SK-N-SH (cell line): ENCODE measurements at regions not wholly inside any gene's neighbourhood (a gene's known extent, or its start where the extent isn't known, plus 50 kb on each side); places are given as distances from the start of the nearest gene placed in this dataset.
"Not testable (repeated sequence)": the region's sequence is repeated elsewhere in the genome, so short reads cannot be mapped to it uniquely, and the experiment has no call there.

Experiments used
- CTCF ChIA-PET: fragments of 300-600, 350-600 bp; formaldehyde crosslinking; extraction: SDS; loops from one replicate; lab custom pipeline; 2021; lab: Yijun Ruan, JAX
- POLR2A ChIA-PET: fragments of 350-600 bp; sonication (Branson Sonifier 250); formaldehyde crosslinking; extraction: SDS; loops from one replicate; lab custom pipeline; 2020; ENCODE audit warnings: antibody characterized with exemption, inconsistent platforms; lab: Yijun Ruan, JAX
- DNase-seq: peaks from one replicate; pipeline ENCODE4 v3.0.0; 2012
- H2AFZ ChIP-seq: fragments of 200-600 bp; sonication (generic); 2 replicates; pipeline ENCODE4 v1.8.1; 2016; ENCODE audit warnings: antibody characterized with exemption, mild to moderate bottlenecking, low read depth
- H3F3A ChIP-seq: fragments of 200-600 bp; sonication (generic); replicated peaks from 2 replicates; pipeline ENCODE3; 2016; ENCODE audit warnings: antibody characterized with exemption, mild to moderate bottlenecking; ENCODE audit not compliant: insufficient read depth
- H3K27ac ChIP-seq, 2 experiments: fragments of 200-500 bp in 1 of 2; fragments of 200-600 bp in 1 of 2; sonication (Bioruptor generic) in 1 of 2; sonication (generic), shearing (Covaris generic) in 1 of 2; 2 replicates each; pipeline versions ENCODE4 v1.5.1 to v1.6.1; 2014 to 2016; ENCODE audit warnings: low read depth in 2 of 2, inconsistent platforms in 1 of 2, low read length in 1 of 2, mild to moderate bottlenecking in 1 of 2, mixed read lengths in 1 of 2
- H3K27me3 ChIP-seq: fragments of 200-600 bp; sonication (generic), shearing (Covaris generic); 2 replicates; pipeline ENCODE4 v1.6.1; 2016; ENCODE audit warnings: mixed run types; ENCODE audit not compliant: insufficient read depth
- H3K36me3 ChIP-seq, 2 experiments: fragments of 200-500 bp in 1 of 2; fragments of 200-600 bp in 1 of 2; sonication (Bioruptor generic) in 1 of 2; sonication (generic) in 1 of 2; replicated peaks in 1 of 2; 2 replicates each; pipeline versions ENCODE3 to v1.5.1; 2014 to 2016; ENCODE audit warnings: low read length in 1 of 2, mild to moderate bottlenecking in 1 of 2; ENCODE audit not compliant: insufficient read depth in 2 of 2, control insufficient read depth in 1 of 2
- H3K4me1 ChIP-seq, 2 experiments: fragments of 200-500 bp in 1 of 2; fragments of 200-600 bp in 1 of 2; sonication (Bioruptor generic) in 1 of 2; sonication (generic), shearing (Covaris generic) in 1 of 2; 2 replicates each; pipeline versions ENCODE4 v1.5.1 to v1.6.1; 2014 to 2016; ENCODE audit warnings: low read depth in 1 of 2, low read length in 1 of 2, mixed run types in 1 of 2; ENCODE audit not compliant: insufficient read depth in 2 of 2, control insufficient read depth in 1 of 2
- H3K4me2 ChIP-seq: fragments of 200-600 bp; sonication (generic), shearing (Covaris generic); 2 replicates; pipeline ENCODE4 v1.6.1; 2017; ENCODE audit warnings: mixed run types
- H3K4me3 ChIP-seq, 2 experiments: fragments of 200-500 bp in 1 of 2; fragments of 200-600 bp in 1 of 2; sonication (Bioruptor generic) in 1 of 2; sonication (generic), shearing (Covaris generic) in 1 of 2; 2 replicates each; pipeline versions ENCODE4 v1.5.1 to v1.8.1; 2014 to 2016; ENCODE audit warnings: low read depth in 2 of 2, inconsistent platforms in 1 of 2, low read length in 1 of 2, mild to moderate bottlenecking in 1 of 2, mixed read lengths in 1 of 2, moderate library complexity in 1 of 2
- H3K79me2 ChIP-seq: fragments of 200-600 bp; sonication (generic); 2 replicates; pipeline ENCODE4 v1.8.1; 2017; ENCODE audit warnings: mild to moderate bottlenecking; ENCODE audit not compliant: insufficient read depth
- H3K9ac ChIP-seq: fragments of 200-600 bp; sonication (generic); 2 replicates; pipeline ENCODE4 v1.6.1; 2017; ENCODE audit warnings: mixed run types
- H3K9me2 ChIP-seq: fragments of 200-600 bp; sonication (generic); 2 replicates; pipeline ENCODE4 v1.6.1; 2017; ENCODE audit warnings: mixed run types
- H3K9me3 ChIP-seq: fragments of 200-600 bp; sonication (generic); 2 replicates; pipeline ENCODE4 v1.6.1; 2017; ENCODE audit warnings: mixed run types, mild to moderate bottlenecking, moderate library complexity
- H4K20me1 ChIP-seq: fragments of 200-600 bp; sonication (generic); 2 replicates; pipeline ENCODE4 v1.6.1; 2017; ENCODE audit warnings: mild to moderate bottlenecking, mixed run types; ENCODE audit not compliant: insufficient read depth
- CHD2 ChIP-seq: fragments of 150-350 bp; IDR thresholded peaks from 2 replicates; pipeline ENCODE4 v1.6.1; 2018; ENCODE audit warnings: low read length; ENCODE audit not compliant: partially characterized antibody
- EP300 ChIP-seq, 2 experiments: IDR thresholded peaks; 2 replicates each; pipeline versions ENCODE4 v1.4.0 to v1.6.1; 2012; ENCODE audit warnings: borderline replicate concordance in 1 of 2, low read depth in 1 of 2, low read length in 1 of 2
- GABPA ChIP-seq: IDR thresholded peaks from 2 replicates; pipeline ENCODE4 v1.4.0; 2012; ENCODE audit warnings: low read depth, mild to moderate bottlenecking
- GATA2 ChIP-seq: sonication (generic); formaldehyde crosslinking; IDR thresholded peaks from 2 replicates; pipeline ENCODE4 v1.5.0; 2020; ENCODE audit warnings: mild to moderate bottlenecking, missing genetic modification reagents
- IRF3 ChIP-seq: fragments of 150-350 bp; IDR thresholded peaks from 2 replicates; pipeline ENCODE4 v1.6.1; 2016; ENCODE audit warnings: mild to moderate bottlenecking, low read depth, low read length
- MEF2A ChIP-seq: IDR thresholded peaks from 2 replicates; pipeline ENCODE4 v1.4.0; 2012; ENCODE audit warnings: low read depth, borderline replicate concordance
- NFIC ChIP-seq: IDR thresholded peaks from 2 replicates; pipeline ENCODE4 v1.4.0; 2012; ENCODE audit warnings: borderline replicate concordance
- NRF1 ChIP-seq: IDR thresholded peaks from 2 replicates; pipeline ENCODE4 v1.6.1; 2012; ENCODE audit warnings: low read depth, mild to moderate bottlenecking, low read length
- RAD21 ChIP-seq: IDR thresholded peaks from 2 replicates; pipeline ENCODE4 v1.6.1; 2012; ENCODE audit warnings: mild to moderate bottlenecking, low read length
- SMC3 ChIP-seq: IDR thresholded peaks from 2 replicates; pipeline ENCODE4 v1.6.1; 2012; ENCODE audit warnings: low read depth, low read length, improper control_type of control experiment
- YY1 ChIP-seq: IDR thresholded peaks from 2 replicates; pipeline ENCODE4 v1.4.0; 2012; ENCODE audit warnings: low read depth, mild to moderate bottlenecking
- ZBTB33 ChIP-seq: IDR thresholded peaks from 2 replicates; pipeline ENCODE4 v1.4.0; 2012; ENCODE audit warnings: low read depth, borderline replicate concordance
- WGBS: methylation state at CpG from one replicate; pipeline ENCODE4 v1.1.6; 2017; ENCODE audit warnings: low lambda C conversion rate; 5-methylcytosine and 5-hydroxymethylcytosine counted together

- H3F3A ChIP-seq: no peaks in the 10 kb centered on the region
- no peak overlapping the region for H3K9ac ChIP-seq
- no peaks in the 10 kb centered on the region for H3K9me2 ChIP-seq
- ChIA-PET POLR2A (no interaction called here), CTCF (interaction anchor here (1.2 kb wide), 1 partner anchor 663 kb away, joined by 4 read pairs; no protein-coding TSS in a partner anchor)
- no peaks in the 10 kb centered on the region for H3K4me1 ChIP-seq
- no peak overlapping the region for H3K4me3 ChIP-seq
- H3K27ac ChIP-seq: no peak overlapping the region
- H2AFZ ChIP-seq: no peak overlapping the region
- no peaks in the 10 kb centered on the region for H3K79me2 ChIP-seq
- H3K9me3 ChIP-seq: no peaks in the 10 kb centered on the region
- H3K4me2 ChIP-seq: no peak overlapping the region
- H3K27me3 ChIP-seq: no peaks in the 10 kb centered on the region
- H3K36me3 ChIP-seq: no peaks in the 10 kb centered on the region
- no peak for DNase-seq
- H4K20me1 ChIP-seq: no peaks in the 10 kb centered on the region
- WGBS: 74% methylated on average over 3 of the region's 3 CpGs
- TF ChIP-seq RAD21 (no peak), IRF3 (no peak), MEF2A (no peak), EP300 (IDR thresholded peaks at IDR 0.05; ENCODE audit: borderline replicate concordance in 1 of 2, low read depth in 1 of 2, low read length in 1 of 2) (no peak), NRF1 (no peak), ZBTB33 (no peak), SMC3 (no peak), YY1 (no peak), NFIC (no peak), GABPA (no peak), GATA2 (CRISPR knock-in tag) (no peak), CHD2 (no peak)
- TF ChIP-seq, all 33 proteins: peak for 0
These were observed 226.3 kb downstream of the DEPDC1B start for GRCh38 chr5:60473654-60474053.

GRCh38 chr5:60473027-60473426 lies 226.9 kb downstream of the DEPDC1B start:
- H3K27me3 ChIP-seq, H3K4me3 ChIP-seq, H3K4me2 ChIP-seq, H3K9me2 ChIP-seq, H3K9me3 ChIP-seq, H3K27ac ChIP-seq, H3K4me1 ChIP-seq, DNase-seq, H4K20me1 ChIP-seq, H2AFZ ChIP-seq, POLR2A ChIA-PET, H3K36me3 ChIP-seq, H3F3A ChIP-seq, H3K79me2 ChIP-seq, H3K9ac ChIP-seq: not testable (repeated sequence)
- CTCF ChIA-PET: interaction anchor here (1.0 to 1.2 kb wide), 2 partner anchors 9 to 662 kb away, joined by 3 to 4 read pairs; no protein-coding TSS in a partner anchor
